Pulmonary artery endothelial cell (primary cell): ENCODE measurements at regions not wholly inside any gene's neighbourhood (a gene's known extent, or its start where the extent isn't known, plus 50 kb on each side); places are given as distances from the start of the nearest gene placed in this dataset.

Experiments
- DNase-seq: peaks from one replicate; pipeline ENCODE4 v3.0.0-alpha.2; 2011; ENCODE audit warnings: low read depth, low spot score

DNA sequence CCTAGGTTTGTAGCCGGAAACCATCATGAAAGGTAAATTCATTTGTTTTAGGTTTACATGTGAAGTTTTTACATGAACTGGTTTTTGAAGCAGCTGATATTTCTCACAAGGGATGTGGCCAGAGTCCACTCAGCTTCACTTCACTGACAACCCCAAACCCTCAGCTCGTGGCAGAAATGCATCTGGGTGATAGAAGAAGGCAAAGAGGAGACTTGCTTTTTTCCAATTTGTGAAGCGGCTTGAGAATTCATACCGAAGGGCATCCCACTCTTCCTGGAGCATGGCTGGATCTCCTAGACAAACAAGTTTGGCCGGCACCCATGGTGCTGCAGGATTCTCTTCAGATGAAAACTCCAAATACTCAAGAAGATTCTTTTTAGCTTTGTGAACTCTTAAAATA is 392.8 kb upstream of the CNR1 start:
- DNase-seq = no peak

DNA sequence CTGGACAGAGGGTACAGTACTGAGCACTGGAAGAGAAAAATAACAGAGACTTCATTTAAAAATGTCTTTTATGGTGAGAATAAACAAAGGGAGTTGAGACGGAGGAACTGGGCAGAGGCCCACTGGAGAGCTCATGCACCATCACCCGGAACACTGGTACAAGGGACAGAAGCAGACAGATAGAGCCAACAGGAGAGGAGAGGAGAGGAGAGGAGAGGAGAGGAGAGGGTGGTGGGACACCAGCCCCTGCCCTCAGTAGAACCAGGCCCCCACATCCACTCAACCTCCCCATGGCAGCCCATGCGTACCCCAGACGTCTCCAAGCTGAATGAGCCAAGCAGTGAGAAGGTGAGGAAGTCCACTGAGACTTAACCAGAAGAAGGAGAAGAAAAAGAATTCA is 390.5 kb upstream of the CNR1 start:
- no peak for DNase-seq

DNA sequence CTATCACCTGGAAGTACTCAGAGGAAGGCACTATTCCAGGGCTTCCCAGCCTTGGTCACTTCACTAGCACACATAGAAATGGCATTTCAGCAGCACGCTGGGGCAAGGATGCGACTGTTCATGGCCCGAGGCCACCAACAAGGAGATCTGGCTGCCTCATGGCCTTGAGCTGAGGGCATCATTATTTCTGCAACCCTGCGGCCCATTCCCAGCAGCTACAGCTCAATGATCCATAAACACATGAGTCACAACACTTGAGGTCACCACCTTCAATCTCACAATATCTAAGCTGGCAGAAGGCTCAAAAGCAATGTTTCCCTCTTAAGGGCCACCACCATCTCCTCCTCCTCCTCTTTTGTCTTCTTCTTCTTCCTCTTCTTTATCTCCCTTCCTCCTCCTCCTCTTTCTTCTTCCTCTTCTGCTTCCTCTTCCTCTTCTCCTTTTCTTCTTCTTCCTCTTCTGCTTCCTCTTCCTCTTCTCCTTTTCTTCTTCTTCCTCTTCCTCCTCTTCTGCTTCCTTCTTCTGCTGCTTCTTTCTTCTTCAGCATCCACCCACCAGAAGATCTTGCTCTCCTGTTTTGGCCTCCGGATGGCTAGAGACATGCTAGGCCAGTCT is 382.9 kb upstream of the CNR1 start:
- no peak for DNase-seq

DNA sequence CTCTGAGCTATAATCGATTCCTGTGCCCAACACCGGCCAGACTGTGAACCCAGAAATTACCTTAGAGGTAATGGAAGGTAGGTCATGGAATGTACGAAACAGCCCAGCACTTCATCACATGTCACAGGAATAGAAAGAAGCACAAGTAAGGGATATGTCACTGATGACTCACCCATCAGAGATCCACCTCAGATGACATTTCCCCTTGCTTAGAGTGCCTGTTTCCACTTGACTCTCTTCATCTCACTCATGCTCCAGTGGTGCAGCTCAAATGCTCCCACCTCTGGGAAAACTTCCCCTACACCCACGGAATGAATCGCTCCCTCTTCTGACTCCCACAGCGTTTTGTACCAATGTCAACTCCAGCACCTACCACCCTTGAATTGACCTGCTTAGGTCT is 381.6 kb upstream of the CNR1 start:
- no peak for DNase-seq

DNA sequence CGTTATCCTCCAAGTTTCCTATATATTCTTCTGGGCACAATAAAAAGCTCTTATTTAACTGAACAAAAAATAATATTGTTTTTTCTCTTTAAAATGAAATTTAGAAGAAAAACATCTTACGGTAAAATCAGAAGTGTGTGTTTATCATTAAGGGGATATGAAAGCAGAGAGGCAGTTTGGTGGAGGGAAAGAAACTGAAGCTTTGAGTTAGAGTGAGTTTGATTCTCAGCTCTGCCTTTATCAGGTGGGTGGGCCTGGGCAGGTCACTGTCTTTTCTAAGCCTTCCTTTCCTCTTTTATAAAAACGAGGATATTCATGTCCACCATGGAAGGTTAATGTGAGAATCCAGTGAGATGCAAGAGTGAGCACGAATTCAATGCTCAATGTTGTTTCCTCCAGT is 379.8 kb upstream of the CNR1 start:
- no peak for DNase-seq

DNA sequence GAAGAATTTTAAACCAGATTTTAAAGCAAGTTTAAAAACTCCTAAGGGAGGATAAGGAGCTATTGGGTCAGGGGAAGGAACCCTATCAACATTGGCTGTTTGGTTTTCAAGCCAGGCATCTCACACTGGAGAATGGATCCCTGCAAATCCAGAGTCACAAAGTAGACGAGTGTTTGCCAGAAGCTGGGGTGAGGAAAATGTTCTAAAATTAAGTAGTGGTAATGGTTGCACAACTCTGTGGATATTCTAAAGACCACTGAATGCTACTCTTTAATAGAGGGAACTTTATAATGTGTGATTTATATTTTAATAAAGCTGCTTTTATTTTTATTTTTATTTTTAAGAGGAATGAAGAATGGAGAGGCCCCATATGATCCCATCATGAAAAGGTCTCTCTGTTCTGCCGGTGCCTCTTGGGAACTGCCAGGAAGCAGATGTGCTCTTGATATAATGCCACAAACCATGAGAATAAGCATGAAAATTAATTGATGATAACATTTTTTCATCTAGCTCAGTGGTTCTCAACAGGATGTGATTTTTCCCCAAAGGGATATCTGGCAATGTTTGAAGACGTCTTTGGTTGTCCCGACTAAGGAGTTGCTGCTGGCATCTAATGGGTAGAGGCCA is 379.0 kb upstream of the CNR1 start:
- no peak for DNase-seq

DNA sequence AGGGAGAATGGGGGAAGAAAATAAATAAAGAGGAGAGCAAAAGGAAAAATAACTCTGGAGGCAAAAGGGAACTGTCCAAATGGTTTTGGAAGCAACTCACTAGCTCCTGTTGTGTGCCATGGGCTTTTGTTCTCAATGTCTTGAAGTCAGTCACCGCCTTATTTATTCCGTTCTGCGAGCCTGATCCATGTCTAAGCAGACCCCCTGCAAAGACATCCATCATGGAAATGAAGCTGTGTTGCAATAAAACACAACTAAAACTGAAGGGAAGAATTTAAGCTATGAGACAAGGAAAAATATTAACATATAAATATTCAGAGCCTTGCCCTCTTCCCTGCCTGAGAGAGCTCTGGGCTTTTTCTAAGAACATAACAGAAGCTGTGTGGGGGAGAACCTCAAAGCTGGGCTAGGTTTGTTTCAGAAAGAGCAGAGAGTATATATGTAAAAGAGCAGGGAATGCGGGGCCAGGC is 373.2 kb upstream of the CNR1 start:
- no peak for DNase-seq

DNA sequence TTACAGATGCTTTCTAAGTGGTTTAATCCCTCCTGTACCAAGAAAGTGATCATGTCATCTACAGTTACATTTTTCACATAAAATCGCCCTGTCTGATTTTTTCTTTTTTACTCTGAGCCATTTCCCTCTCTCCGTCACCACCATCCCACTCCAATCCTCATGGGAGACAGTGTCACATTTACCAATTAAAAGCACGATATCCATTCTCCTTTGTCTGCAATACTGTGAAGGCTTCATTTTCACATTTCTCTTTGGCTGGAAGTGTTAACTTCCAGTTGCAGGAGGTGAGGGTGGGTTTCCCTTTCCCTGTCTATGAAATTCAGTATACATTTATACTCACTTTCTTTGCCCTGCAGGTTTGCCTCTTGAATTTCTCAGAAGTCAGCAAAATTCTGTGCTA is 372.7 kb upstream of the CNR1 start:
- DNase-seq = no peak

DNA sequence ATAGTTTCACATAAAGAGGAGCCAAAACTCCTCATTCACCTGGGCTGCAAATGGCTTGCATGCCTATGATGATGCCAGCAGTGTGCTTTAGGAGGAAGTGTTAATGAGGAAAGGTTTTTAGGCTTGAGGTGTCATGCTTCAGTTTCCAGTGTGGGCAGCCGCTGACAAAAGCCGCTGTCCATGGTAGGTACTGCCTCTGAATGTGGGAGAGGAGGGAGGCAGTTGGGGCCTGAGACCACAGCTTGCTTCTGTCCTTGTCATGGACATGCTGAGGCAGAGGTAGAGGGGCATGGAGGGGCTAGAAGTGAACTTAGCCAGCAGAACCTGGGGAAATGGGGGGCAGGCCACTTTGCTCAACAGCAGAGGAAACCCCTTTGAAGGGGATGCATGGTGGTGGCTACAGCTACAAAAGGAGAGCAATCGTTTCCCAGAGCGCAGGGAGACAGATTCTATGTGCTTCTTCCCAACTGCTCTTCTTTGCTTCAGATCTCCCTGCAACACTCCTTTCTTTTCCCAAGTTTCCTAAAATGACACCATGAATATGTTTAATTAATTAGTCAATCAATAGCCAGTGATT is 372.1 kb upstream of the CNR1 start:
- DNase-seq = no peak

DNA sequence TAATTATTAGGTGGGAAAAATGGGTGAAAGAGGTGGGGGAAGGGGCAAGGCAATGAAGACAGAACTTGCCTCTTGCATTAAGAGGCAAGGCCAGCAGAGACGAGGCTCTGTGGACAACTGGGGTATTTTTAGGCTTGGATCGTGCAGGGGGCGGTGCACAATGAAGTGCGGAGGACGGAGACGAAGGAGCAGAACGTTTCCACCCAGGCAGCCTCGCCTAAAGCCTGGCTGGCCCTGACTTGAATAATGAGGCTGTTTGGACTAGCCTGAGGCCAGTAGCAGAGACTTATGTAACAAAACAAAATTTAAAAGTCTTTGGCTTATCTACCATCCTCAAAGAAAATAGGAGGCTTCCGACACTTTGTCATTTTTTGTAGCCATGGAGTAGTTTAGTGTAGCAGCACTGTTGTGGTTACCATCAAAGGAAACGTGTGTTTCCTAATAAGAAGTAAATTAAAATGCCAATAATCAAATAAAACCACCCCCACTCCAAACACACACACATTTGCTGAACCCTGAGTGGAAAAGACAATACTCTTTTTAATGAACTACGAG is 370.0 kb upstream of the CNR1 start:
- DNase-seq = no peak

DNA sequence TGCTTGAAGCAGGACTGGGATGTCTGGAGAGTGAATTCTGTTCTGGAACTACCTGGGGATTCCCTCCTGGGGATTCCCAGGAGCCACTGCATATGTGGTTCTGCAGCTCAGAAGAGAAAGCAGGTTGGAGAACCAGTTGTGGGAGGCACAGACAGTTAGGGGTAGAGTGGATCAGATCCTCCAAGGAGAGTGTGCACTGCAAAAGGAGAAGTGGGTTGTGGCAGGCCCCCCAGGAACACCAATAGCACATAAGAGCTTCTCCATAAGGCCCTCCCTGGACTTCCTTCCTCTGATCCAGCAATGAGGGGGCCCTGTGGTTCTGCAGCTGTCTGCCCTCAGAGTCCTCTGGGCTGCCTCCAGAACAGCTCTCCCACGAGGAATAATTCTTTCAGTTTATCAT is 369.2 kb upstream of the CNR1 start:
- no peak for DNase-seq

DNA sequence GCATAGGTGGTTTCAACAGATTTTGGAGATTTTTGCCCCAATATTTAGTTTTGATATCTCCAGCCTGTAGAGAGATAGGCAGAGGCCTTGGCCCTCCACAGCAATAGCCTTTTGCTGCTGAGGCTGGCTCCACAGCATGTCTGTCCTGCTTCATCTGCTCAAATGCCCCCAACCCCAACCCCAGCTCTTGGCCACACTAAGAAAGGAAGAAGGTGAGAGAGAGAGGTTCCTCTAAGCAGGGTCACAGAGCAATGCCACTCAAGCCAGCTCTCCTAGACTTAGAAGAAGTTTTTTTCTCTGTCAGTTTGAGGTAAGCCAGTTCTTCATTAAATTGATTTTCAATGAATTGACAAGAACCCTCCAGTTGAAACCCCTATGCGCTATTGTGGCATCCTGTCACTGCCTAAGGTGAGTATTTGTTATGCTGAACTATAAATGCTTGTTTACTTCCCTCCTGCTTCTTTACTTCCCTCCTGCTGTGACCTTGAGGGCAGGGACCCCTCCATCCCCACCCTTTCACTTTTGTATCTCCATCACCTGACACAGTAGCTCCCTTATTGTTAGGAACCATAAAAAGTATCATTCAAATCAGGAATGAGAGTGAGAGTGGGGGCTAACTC is 366.2 kb upstream of the CNR1 start:
- no peak for DNase-seq

DNA sequence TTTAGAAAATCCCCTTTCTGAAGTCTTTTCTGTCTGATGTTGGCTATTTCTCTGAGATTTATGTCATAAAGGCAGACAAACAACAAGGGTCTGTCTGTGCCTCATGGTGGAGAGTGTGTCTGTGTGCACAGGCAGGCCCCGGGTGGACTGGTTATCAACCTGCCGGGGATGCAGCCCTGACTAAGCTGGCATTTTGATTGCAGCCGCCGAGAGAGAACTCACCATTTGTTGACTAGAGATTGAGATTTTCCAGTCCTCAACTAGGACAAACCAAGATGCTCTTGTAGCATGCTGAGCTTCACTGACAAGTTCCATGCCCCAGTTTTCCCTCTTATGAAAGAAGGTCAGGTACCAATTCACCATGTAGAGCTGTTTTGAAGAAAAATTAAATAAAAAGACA is 363.6 kb upstream of the CNR1 start:
- no peak for DNase-seq

DNA sequence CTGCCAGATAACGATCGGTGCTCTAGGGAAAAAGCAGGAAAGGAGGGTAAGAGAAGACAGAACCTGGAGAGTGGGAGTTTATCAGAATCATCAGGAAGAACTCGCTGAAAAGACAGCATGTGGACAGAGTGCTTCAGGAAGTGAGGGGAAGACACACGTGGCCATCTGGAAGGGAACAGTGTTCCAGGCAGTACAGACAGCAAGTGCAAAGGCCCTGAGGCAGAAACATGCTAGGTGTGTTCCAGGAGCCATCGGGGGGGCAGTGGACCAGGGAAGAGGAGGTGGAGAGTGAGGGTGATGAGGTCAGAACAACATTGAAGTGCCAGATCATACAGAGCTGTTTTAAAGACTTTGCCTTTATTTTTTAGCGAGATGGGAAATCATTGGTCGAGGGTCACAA is 354.3 kb upstream of the CNR1 start:
- DNase-seq = no peak

DNA sequence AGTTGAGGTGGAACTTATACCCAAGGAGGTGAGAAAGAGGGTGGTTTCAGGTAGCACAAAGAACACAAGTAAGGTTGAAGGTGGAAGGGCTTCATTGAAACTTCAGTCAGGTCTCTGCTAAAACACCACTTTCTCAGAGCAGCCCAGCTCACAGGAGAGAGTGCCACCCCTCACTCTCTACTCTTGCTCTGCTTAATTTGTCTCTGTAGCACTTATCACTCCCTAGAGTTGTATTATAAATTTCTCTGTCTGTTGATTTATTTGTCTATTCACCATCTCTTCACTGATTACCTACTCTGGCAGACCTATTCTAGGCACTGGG is 353.8 kb upstream of the CNR1 start:
- DNase-seq = no peak

DNA sequence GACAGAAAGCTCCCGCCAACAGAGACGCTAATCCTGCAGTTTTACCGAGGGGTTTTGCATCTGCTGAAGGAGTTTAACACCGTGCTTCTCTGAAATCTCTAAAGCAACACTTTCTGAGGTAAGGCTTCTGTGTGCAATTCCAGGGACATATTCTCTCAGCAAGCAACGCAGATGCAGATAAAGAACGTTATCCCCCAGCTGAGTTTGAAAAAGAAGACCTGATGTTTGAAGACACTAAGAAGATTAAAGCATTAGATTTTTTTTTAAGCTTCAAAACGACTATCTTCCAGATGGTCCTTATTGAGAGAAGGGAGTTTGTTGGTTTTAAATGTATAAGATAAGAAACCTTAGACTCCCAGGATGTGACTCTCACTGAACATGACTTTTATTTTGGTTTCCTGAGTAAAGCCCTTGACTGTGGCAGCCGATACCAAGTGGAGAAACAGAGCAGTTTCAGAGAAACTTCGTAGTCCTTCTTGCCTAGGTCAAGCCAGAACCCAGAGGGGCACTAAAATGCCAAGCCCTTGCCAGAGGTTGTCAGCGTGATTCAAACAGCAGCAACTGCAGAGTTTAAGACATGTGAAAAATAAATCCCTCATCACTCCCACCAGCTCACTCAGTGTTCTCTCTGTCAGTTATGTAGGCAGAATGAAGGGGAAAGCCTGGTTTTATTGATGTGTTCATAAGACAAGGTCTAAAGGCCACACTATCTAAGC is 353.3 kb upstream of the CNR1 start:
- DNase-seq = no peak

DNA sequence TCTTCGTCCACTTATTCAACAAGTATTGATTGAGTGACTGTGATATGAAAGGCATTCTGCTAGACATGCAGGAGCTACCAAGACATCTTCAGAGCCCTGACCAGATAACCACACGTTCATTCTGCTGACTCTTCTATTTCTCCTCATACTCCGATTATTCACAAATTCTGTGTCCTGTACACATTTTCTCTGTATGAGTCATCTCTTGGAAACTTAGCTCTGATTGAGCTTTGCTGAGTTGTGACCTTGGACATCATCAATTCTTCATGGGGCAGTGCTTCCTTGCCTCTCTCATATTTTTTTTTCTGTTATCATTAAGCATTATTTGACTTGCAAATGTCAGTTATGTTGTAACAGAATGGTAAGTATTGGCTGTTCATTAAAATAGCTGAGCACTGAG is 351.6 kb upstream of the CNR1 start:
- DNase-seq = no peak

DNA sequence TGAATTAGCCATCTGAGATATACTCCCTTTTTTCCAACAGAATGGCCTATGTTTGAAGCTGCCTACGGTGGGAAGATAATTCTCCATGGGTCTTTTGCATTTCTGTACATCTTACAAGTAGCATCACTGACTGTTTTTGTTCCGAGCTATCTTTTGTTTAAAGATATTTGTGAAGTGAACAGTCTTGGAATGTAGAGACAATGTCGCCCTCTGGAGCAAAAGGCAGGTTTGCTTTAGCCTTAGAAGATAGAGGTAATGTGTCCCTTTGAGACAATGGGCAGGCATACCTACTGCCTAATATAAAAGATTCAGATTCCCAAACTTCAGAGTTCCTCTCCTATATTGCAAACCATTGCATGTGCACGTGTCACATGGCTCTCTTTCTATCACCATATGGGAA is 347.8 kb upstream of the CNR1 start:
- DNase-seq = no peak

DNA sequence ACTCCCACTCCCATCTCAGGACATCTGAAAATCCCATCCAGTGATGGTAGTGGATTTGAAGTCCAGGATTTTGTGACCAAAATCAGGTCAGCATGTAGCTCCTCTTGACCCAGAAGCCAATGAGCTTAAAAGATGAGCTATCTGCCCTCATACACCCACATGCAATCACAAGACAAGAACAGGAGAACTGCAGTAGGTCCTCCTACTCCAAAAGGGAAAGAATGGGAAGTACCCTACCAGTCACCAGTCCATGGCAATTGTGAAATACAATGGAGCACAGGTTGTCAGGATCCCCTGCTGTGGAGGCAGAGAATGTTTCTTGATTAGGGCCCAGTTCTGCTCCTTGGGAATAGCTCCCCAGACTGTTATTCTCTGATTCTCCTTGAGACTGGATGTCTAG is 347.3 kb upstream of the CNR1 start:
- DNase-seq = no peak

DNA sequence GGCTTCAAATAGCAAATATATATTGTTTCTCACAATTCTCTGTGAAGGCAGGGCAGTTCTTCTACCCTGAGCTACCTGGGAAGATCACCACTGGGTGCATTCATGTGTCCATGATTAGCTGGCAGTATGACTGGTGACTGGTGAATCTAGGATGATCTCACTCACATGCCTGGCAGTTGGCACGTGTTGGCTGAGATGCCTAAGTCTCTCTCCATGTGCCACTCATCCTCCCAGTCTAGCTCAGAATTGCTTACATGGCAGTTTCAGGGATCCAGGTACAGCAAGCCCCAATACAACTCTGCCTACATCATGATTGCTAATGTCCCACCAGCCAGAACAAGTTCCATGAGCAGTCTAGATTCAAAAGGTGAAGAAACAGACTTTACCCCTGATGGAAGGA is 346.8 kb upstream of the CNR1 start:
- no peak for DNase-seq

DNA sequence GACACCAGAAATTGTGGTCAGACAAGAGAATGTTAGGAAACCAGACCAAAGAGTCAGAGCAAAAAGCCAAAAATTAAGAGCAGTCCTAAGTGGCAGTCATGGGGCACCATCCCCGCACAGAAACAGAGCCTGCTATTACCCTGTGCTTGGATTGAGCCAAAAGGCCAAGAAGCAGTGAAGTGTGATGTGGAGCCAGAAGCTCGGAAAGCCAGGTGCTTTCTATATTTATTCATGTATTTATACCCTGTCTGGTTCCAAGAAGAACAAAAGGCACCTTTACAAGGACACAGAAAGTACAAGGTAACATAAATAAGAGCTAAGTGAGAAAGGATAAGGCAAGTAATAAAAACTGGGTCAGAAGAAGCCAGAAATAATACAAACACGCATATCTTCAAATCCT is 336.2 kb upstream of the CNR1 start:
- DNase-seq = no peak
